HepG2 (cell line): ENCODE measurements at regions not wholly inside any gene's neighbourhood (a gene's known extent, or its start where the extent isn't known, plus 50 kb on each side); places are given as distances from the start of the nearest gene placed in this dataset.

ENCODE experiments used
- CHD2 ChIP-seq: IDR thresholded peaks from 2 replicates; pipeline ENCODE4 v1.6.1; 2011; ENCODE audit warnings: low read depth, low read length, improper control_type of control experiment
- CTCF ChIP-seq: sonication (generic); formaldehyde crosslinking; IDR thresholded peaks from 2 replicates; pipeline ENCODE4 v1.5.0; 2020; ENCODE audit warnings: mild to moderate bottlenecking, missing genetic modification reagents, moderate library complexity
- IKZF5 ChIP-seq: IDR thresholded peaks from 2 replicates; pipeline ENCODE4 v1.6.1; 2018; ENCODE audit warnings: missing genetic modification reagents, mild to moderate bottlenecking, missing compliant biosample characterization
- MTA1 ChIP-seq: sonication (generic); formaldehyde crosslinking; IDR thresholded peaks from 2 replicates; pipeline ENCODE4 v1.4.0; 2020; ENCODE audit warnings: missing genetic modification reagents, mild to moderate bottlenecking, borderline replicate concordance
- TFDP1 ChIP-seq: IDR thresholded peaks from 2 replicates; pipeline ENCODE4 v1.6.1; 2016; ENCODE audit warnings: missing compliant biosample characterization, missing genetic modification reagents, borderline replicate concordance
- YY1 ChIP-seq: IDR thresholded peaks from 2 replicates; pipeline ENCODE4 v1.6.1; 2011; ENCODE audit warnings: low read length, low read depth, moderate library complexity, mild to moderate bottlenecking; ENCODE audit not compliant: insufficient read depth, insufficient replicate concordance
- ZBED4 ChIP-seq: sonication (generic); formaldehyde crosslinking; IDR thresholded peaks from 2 replicates; pipeline ENCODE4 v1.4.0; 2020; ENCODE audit warnings: missing genetic modification reagents, borderline replicate concordance
- ZNF205 ChIP-seq: IDR thresholded peaks from 2 replicates; pipeline ENCODE4 v1.6.1; 2018; ENCODE audit warnings: missing biosample characterization, missing genetic modification reagents

- TF ChIP-seq IKZF5 (CRISPR knock-in tag): no peak
- no peak for TF ChIP-seq TFDP1 (CRISPR knock-in tag)
- no peak for TF ChIP-seq CTCF (CRISPR knock-in tag)
- no peak for TF ChIP-seq YY1
- no peak for TF ChIP-seq MTA1
- no peak for TF ChIP-seq ZNF205 (CRISPR knock-in tag)
- TF ChIP-seq ZBED4 (CRISPR knock-in tag): no peak
- TF ChIP-seq CHD2: no peak
These were observed 318.1 kb upstream of the PIK3R1 start (continued) for GRCh38 chr5:67897431-67897830.
